HG03457 (cell line): ENCODE measurements at regions not wholly inside any gene's neighbourhood (a gene's known extent, or its start where the extent isn't known, plus 50 kb on each side); places are given as distances from the start of the nearest gene placed in this dataset.
"Not testable (repeated sequence)": the region's sequence is repeated elsewhere in the genome, so short reads cannot be mapped to it uniquely, and the experiment has no call there.

Experiments
- ATAC-seq: cut with Tn5 transposase; IDR thresholded peaks from one replicate; pipeline ENCODE4 v1.9.1; 2021; ENCODE audit warnings: moderate number of reproducible peaks; ENCODE audit not compliant: unreplicated experiment

DNA sequence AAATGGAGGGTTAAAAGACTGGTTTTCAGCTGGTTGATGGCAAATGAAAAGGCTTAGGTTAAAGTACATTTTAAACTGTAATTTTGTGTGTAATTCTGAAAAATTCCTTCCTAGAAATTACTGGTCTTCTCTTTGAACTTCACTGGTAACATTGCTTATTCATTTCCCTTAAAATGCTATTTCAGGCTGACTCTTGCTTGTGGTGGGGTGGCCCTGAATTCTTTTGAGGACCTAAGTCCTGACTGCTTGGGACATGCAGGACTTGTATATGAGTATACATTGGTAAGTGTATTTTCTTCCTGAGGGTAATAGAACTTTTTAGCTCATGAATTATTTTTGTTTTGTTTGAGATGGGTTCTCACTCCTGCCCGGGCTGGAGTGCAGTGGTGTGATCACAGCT, 63.0 kb upstream of the ERV3-1 start:
- ATAC-seq, result not testable (repeated sequence)

DNA sequence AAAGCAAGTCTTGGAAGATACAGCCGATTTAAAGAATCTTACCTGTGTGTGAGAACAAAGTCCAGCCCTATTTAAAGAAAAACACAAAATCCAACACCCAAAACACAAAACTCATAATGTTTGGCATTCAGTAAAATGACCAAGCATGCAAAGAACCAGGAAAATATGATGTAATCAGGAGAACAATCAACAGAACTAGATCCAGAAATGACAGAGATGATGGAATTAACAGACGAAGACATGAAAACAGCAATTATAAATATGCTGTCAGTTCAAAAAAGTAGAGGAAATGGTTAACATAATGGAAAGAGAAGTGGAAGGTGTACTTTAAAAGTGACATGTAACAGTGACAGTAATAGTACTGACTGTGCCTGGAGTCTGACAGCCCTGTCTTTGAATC, 56.1 kb upstream of the ERV3-1 start:
- not testable (repeated sequence) for ATAC-seq

DNA sequence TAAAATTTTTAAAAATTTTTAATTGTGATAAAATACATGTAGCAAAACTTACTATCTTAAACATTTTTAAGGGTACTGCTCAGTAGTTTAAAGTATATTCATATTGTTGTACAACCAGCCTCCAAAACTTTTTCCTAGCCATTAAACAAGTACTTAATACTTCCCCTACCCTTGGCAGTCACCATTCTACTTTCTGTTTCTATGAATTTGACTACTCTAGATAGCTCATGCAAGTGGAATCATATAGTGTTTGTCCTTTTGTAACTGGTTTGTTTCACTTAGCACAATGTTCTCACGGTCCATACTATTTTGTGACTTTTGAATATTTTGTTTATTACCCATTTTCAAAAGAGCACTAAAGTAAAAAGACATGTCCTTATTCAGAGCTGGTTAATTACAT, 52.8 kb upstream of the ERV3-1 start:
- ATAC-seq, result not testable (repeated sequence)
